H1 (cell line): ENCODE measurements at regions not wholly inside any gene's neighbourhood (a gene's known extent, or its start where the extent isn't known, plus 50 kb on each side); places are given as distances from the start of the nearest gene placed in this dataset.

Source experiments
- CBX5 ChIP-seq: fragments of 300-800, 300-1000 bp; sonication (generic); IDR thresholded peaks from 2 replicates; pipeline ENCODE4 v1.7.1; 2016; ENCODE audit warnings: antibody characterized with exemption, low read length, low read depth
- CREB1 ChIP-seq: IDR thresholded peaks from 2 replicates; pipeline ENCODE4 v1.6.1; 2012; ENCODE audit warnings: inconsistent platforms
- EP300 ChIP-seq, 2 experiments: IDR thresholded peaks; 1 replicate in 1 of 2; 2 replicates in 1 of 2; pipeline ENCODE4 v1.6.1; 2011 to 2012; ENCODE audit warnings: low read depth in 2 of 2, low read length in 2 of 2, mild to moderate bottlenecking in 2 of 2, borderline replicate concordance in 1 of 2, inconsistent platforms in 1 of 2, moderate library complexity in 1 of 2
- EZH2 ChIP-seq: fragments of 200-600 bp; sonication (generic); IDR thresholded peaks from 2 replicates; pipeline ENCODE4 v1.7.1; 2012; ENCODE audit warnings: low read depth, mild to moderate bottlenecking, moderate library complexity, low read length, inconsistent platforms; ENCODE audit not compliant: severe bottlenecking
- HDAC2 ChIP-seq, 2 experiments: fragments of 300-600 bp in 1 of 2; sonication (generic) in 1 of 2; IDR thresholded peaks; 2 replicates each; pipeline ENCODE4 v1.6.1; 2011 to 2012; ENCODE audit warnings: low read depth in 2 of 2, low read length in 2 of 2, mild to moderate bottlenecking in 2 of 2, moderate library complexity in 2 of 2, borderline replicate concordance in 1 of 2, inconsistent platforms in 1 of 2
- MAFK ChIP-seq: IDR thresholded peaks from 2 replicates; pipeline ENCODE4 v1.6.1; 2012; ENCODE audit warnings: low read depth, mild to moderate bottlenecking, improper control_type of control experiment, low read length
- PHF8 ChIP-seq: fragments of 200-600 bp; sonication (generic); conservative IDR thresholded peaks from 2 replicates; pipeline ENCODE4 v1.7.1; 2012; ENCODE audit warnings: low read depth, mild to moderate bottlenecking, inconsistent platforms, low read length, moderate library complexity
- RAD21 ChIP-seq, 2 experiments: IDR thresholded peaks in 1 of 2; conservative IDR thresholded peaks in 1 of 2; 2 replicates each; pipeline ENCODE4 v1.6.1; 2011; ENCODE audit warnings: low read depth in 2 of 2, low read length in 2 of 2, improper control_type of control experiment in 1 of 2, inconsistent platforms in 1 of 2, mild to moderate bottlenecking in 1 of 2, moderate library complexity in 1 of 2
- SP2 ChIP-seq: IDR thresholded peaks from 2 replicates; pipeline ENCODE4 v1.6.1; 2012; ENCODE audit warnings: mild to moderate bottlenecking, low read length, inconsistent platforms
- TBP ChIP-seq: IDR thresholded peaks from 2 replicates; pipeline ENCODE4 v1.6.1; 2011; ENCODE audit warnings: low read depth, low read length, improper control_type of control experiment
- TF ChIP-seq, protein P1 (sequence below), 3 experiments: IDR thresholded peaks; 1 replicate in 2 of 3; 2 replicates in 1 of 3; pipeline versions ENCODE4 v1.5.1 to v1.6.1; 2011; ENCODE audit warnings: low read length in 3 of 3, mild to moderate bottlenecking in 3 of 3, inconsistent platforms in 2 of 3, low read depth in 1 of 3, moderate library complexity in 1 of 3; ENCODE audit not compliant: insufficient read depth in 1 of 3; ENCODE audit errors: control extremely low read depth in 1 of 3
- TF ChIP-seq, protein P2 (sequence below): IDR thresholded peaks from 2 replicates; pipeline ENCODE4 v1.6.1; 2011; ENCODE audit warnings: low read length, improper control_type of control experiment

GRCh38 chr10:30185341-30185740 lies 126.0 kb upstream of the JCAD start:
- TF ChIP-seq, protein P1, sequence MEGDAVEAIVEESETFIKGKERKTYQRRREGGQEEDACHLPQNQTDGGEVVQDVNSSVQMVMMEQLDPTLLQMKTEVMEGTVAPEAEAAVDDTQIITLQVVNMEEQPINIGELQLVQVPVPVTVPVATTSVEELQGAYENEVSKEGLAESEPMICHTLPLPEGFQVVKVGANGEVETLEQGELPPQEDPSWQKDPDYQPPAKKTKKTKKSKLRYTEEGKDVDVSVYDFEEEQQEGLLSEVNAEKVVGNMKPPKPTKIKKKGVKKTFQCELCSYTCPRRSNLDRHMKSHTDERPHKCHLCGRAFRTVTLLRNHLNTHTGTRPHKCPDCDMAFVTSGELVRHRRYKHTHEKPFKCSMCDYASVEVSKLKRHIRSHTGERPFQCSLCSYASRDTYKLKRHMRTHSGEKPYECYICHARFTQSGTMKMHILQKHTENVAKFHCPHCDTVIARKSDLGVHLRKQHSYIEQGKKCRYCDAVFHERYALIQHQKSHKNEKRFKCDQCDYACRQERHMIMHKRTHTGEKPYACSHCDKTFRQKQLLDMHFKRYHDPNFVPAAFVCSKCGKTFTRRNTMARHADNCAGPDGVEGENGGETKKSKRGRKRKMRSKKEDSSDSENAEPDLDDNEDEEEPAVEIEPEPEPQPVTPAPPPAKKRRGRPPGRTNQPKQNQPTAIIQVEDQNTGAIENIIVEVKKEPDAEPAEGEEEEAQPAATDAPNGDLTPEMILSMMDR (IDR thresholded peaks at IDR 0.05; ENCODE audit: control extremely low read depth in 1 of 3, insufficient read depth in 1 of 3, low read depth in 1 of 3, low read length in 3 of 3) = no peak
- TF ChIP-seq, protein P2, sequence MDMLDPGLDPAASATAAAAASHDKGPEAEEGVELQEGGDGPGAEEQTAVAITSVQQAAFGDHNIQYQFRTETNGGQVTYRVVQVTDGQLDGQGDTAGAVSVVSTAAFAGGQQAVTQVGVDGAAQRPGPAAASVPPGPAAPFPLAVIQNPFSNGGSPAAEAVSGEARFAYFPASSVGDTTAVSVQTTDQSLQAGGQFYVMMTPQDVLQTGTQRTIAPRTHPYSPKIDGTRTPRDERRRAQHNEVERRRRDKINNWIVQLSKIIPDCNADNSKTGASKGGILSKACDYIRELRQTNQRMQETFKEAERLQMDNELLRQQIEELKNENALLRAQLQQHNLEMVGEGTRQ = no peak
- TF ChIP-seq MAFK = no peak
- no peak for TF ChIP-seq RAD21 (IDR thresholded peaks at IDR 0.05 in 1 of 2, conservative IDR thresholded peaks at IDR 0.05 in 1 of 2; ENCODE audit: low read depth in 2 of 2, low read length in 2 of 2)
- TF ChIP-seq HDAC2 (IDR thresholded peaks at IDR 0.05; ENCODE audit: borderline replicate concordance in 1 of 2, low read depth in 2 of 2, low read length in 2 of 2) = no peak
- TF ChIP-seq TBP = no peak
- no peak for TF ChIP-seq PHF8
- no peak for TF ChIP-seq CREB1
- TF ChIP-seq CBX5 = no peak
- TF ChIP-seq EZH2 = no peak
- TF ChIP-seq SP2 = no peak
- no peak for TF ChIP-seq EP300 (IDR thresholded peaks at IDR 0.05; ENCODE audit: borderline replicate concordance in 1 of 2, low read depth in 2 of 2, low read length in 2 of 2)
